ENCODE measurements at regions not wholly inside any gene's neighbourhood (a gene's known extent, or its start where the extent isn't known, plus 50 kb on each side); places are given as distances from the start of the nearest gene placed in this dataset.

GRCh38 chr1:229107972-229108371, 162.9 kb upstream of the RAB4A start:
- no peak overlapping the region for H3K4ac ChIP-seq (ENCODE audit: low read depth, low read length)
- H2BK15ac ChIP-seq (replicated peaks; ENCODE audit: low read depth) = no peak overlapping the region
- H2BK120ac ChIP-seq (ENCODE audit: low read depth, low read length) = no peak overlapping the region
- no peak overlapping the region for H3K56ac ChIP-seq (ENCODE audit: low read length)
- no peaks in the 10 kb centered on the region for H3K27me3 ChIP-seq (ENCODE audit: insufficient read depth, low read length, poor library complexity)
- no peak overlapping the region for H3K9ac ChIP-seq (ENCODE audit: low read length)
- no peaks in the 10 kb centered on the region for H3K79me2 ChIP-seq (ENCODE audit: control insufficient read depth, insufficient read depth, low read length)
- no peak for DNase-seq
- no peak overlapping the region for H2BK5ac ChIP-seq (ENCODE audit: low read length)
- H3K4me1 ChIP-seq (ENCODE audit: control insufficient read depth, low read depth, low read length) = no peaks in the 10 kb centered on the region
- H3K27ac ChIP-seq (ENCODE audit: low read depth, low read length) = no peak overlapping the region
- no peaks in the 10 kb centered on the region for H3K79me1 ChIP-seq (ENCODE audit: low read length)
- WGBS (ENCODE audit: extremely low coverage, insufficient coverage, low lambda C conversion rate) = no CpG with 5 or more reads among the region's 2 CpGs
- no peak overlapping the region for H3K4me2 ChIP-seq (ENCODE audit: low read length)
- no peak overlapping the region for H3K4me3 ChIP-seq (ENCODE audit: low read length)
- no peaks in the 10 kb centered on the region for H3K36me3 ChIP-seq (ENCODE audit: control insufficient read depth, insufficient read depth, low read length)
- no peak overlapping the region for H4K8ac ChIP-seq (ENCODE audit: low read depth, low read length)
- no peak overlapping the region for H3K18ac ChIP-seq (ENCODE audit: low read length)
- no peak overlapping the region for H3K23ac ChIP-seq (ENCODE audit: low read length)
- no peak overlapping the region for H4K5ac ChIP-seq (ENCODE audit: low read length)
- no peak overlapping the region for H2AK5ac ChIP-seq (ENCODE audit: low read length)

DNA sequence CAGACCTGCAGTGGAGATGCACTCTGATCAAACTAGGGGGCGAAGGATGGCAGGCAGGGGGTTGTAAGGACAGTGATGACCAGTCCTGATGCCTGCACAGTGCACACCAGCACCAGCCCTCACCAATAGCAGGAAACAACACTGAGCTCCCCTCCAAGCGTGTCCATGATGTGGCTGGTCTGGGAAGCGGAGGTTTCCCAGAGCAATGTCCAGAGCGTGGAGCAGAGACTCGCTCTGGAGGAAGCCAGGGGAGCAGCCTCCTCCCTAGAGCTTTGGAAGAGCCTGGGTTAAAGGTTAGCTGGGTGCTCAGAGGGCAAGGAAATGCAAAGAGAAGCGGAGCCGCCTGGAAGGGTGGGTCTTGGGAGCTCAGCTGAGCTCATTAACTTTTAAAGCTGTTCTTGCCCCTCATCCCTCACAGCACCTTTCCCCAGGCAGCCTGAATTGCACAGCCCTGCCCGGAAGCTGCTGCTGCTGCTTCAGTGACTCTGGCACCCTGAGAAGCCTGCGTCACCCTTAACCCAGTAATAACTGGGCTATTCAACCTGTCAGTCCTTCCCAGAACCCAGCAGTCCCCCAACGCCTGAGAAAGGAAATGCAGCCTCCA, 162.2 kb upstream of the RAB4A start:
- H3K79me1 ChIP-seq (ENCODE audit: low read length) = no peaks in the 10 kb centered on the region
- WGBS (ENCODE audit: extremely low coverage, insufficient coverage, low lambda C conversion rate) = no CpG with 5 or more reads among the region's 10 CpGs

DNA sequence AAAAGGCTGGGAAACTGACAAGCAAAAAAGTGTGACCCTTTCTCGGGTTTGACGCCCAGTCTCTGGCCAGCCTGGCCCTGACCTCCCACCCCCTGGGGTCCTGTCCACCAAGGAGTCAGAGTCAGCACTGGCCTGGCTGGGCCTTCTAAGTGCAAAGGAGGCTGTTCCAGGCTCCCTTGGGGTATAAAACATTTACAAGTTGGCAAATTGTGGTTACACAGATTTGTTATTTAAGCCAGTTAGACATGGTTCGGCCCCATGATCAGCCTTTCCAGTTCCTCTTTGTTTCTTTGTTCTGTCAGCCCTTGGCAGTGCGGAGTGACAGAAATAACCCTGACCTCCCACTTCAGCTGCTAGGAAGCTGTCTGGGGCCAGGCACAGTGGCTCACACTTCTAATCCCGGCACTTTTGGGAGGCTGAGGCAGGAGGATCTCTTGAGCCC, 161.6 kb upstream of the RAB4A start:
- no peaks in the 10 kb centered on the region for H3K79me1 ChIP-seq (ENCODE audit: low read length)
- no peak overlapping the region for H3K56ac ChIP-seq (ENCODE audit: low read length)
- H3K4ac ChIP-seq (ENCODE audit: low read depth, low read length) = peak overlapping the region; percentile 6
- H3K27ac ChIP-seq (ENCODE audit: low read depth, low read length) = no peak overlapping the region
- no peak overlapping the region for H3K4me2 ChIP-seq (ENCODE audit: low read length)
- H3K4me1 ChIP-seq (ENCODE audit: control insufficient read depth, low read depth, low read length) = no peaks in the 10 kb centered on the region
- no CpG with 5 or more reads among the region's 5 CpGs for WGBS (ENCODE audit: extremely low coverage, insufficient coverage, low lambda C conversion rate)
- H2AK5ac ChIP-seq (ENCODE audit: low read length) = no peak overlapping the region
- no peak for DNase-seq
- H3K9ac ChIP-seq (ENCODE audit: low read length) = no peak overlapping the region
- no peak overlapping the region for H4K8ac ChIP-seq (ENCODE audit: low read depth, low read length)
- no peaks in the 10 kb centered on the region for H3K36me3 ChIP-seq (ENCODE audit: control insufficient read depth, insufficient read depth, low read length)
- H4K5ac ChIP-seq (ENCODE audit: low read length) = no peak overlapping the region
- H3K79me2 ChIP-seq (ENCODE audit: control insufficient read depth, insufficient read depth, low read length) = no peaks in the 10 kb centered on the region
- H2BK15ac ChIP-seq (replicated peaks; ENCODE audit: low read depth) = peak overlapping the region; percentile 61
- H3K23ac ChIP-seq (ENCODE audit: low read length) = no peak overlapping the region
- H2BK120ac ChIP-seq (ENCODE audit: low read depth, low read length) = no peak overlapping the region
- peak overlapping the region; percentile 69 for H3K18ac ChIP-seq (ENCODE audit: low read length)
- no peak overlapping the region for H3K4me3 ChIP-seq (ENCODE audit: low read length)
- H2BK5ac ChIP-seq (ENCODE audit: low read length) = no peak overlapping the region
- no peaks in the 10 kb centered on the region for H3K27me3 ChIP-seq (ENCODE audit: insufficient read depth, low read length, poor library complexity)

More for the DNA sequence above, 162.2 kb upstream of the RAB4A start:
- Histone ChIP-seq H3K4me1 (ENCODE audit: control insufficient read depth, low read depth, low read length) (no peaks in the 10 kb centered on the region), H3K27me3 (ENCODE audit: insufficient read depth, low read length, poor library complexity) (no peaks in the 10 kb centered on the region), H3K36me3 (ENCODE audit: control insufficient read depth, insufficient read depth, low read length) (no peaks in the 10 kb centered on the region), H3K27ac (ENCODE audit: low read depth, low read length) (no peak overlapping the region), H3K4me2 (ENCODE audit: low read length) (no peak overlapping the region), H3K23ac (ENCODE audit: low read length) (peak overlapping the region; percentile 6), H3K9ac (ENCODE audit: low read length) (peak overlapping the region; percentile 26), H3K18ac (ENCODE audit: low read length) (no peak overlapping the region), H3K79me2 (ENCODE audit: control insufficient read depth, insufficient read depth, low read length) (no peaks in the 10 kb centered on the region), H2BK15ac (replicated peaks; ENCODE audit: low read depth) (no peak overlapping the region), H4K5ac (ENCODE audit: low read length) (no peak overlapping the region), H4K8ac (ENCODE audit: low read depth, low read length) (no peak overlapping the region), H3K4me3 (ENCODE audit: low read length) (no peak overlapping the region), H3K56ac (ENCODE audit: low read length) (peak overlapping the region; percentile 53), H2BK5ac (ENCODE audit: low read length) (no peak overlapping the region), H2AK5ac (ENCODE audit: low read length) (peak overlapping the region; percentile 43), H2BK120ac (ENCODE audit: low read depth, low read length) (no peak overlapping the region), H3K4ac (ENCODE audit: low read depth, low read length) (no peak overlapping the region)
- no peak for DNase-seq

DNA sequence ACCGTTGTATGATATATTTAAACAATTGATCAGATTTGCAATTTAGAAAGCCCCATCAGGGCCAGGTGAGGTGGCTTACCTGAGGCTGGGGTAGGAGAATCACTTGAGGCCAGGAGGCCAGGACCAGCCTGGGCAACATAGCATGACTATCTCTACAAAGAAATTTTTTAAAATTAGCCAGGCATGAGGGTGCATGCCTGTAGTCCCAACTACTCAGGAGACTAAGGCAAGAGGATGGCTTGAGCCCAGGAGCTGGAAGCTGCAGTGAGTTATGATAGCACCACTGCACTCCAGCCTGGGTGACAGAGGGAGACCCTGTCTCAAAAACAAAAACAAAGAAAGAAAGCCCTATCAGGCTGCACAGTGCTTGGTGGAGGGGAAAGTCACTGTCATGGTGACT, 159.9 kb upstream of the RAB4A start:
- Histone ChIP-seq H3K23ac (ENCODE audit: low read length) (no peak overlapping the region), H3K4me3 (ENCODE audit: low read length) (no peak overlapping the region)
- WGBS (ENCODE audit: extremely low coverage, insufficient coverage, low lambda C conversion rate) = no CpG with 5 or more reads among the region's 1 CpG

GRCh38 chr1:229111703-229112319, 159.1 kb upstream of the RAB4A start:
- Histone ChIP-seq H3K9ac (ENCODE audit: low read length) (no peak overlapping the region), H2AK5ac (ENCODE audit: low read length) (no peak overlapping the region), H4K5ac (ENCODE audit: low read length) (no peak overlapping the region), H3K4me1 (ENCODE audit: control insufficient read depth, low read depth, low read length) (peaks cover 1% of the 10 kb centered on the region), H2BK120ac (ENCODE audit: low read depth, low read length) (no peak overlapping the region), H2BK5ac (ENCODE audit: low read length) (no peak overlapping the region), H3K4me2 (ENCODE audit: low read length) (no peak overlapping the region), H3K56ac (ENCODE audit: low read length) (no peak overlapping the region), H3K27me3 (ENCODE audit: insufficient read depth, low read length, poor library complexity) (no peaks in the 10 kb centered on the region), H3K4me3 (ENCODE audit: low read length) (no peak overlapping the region), H3K23ac (ENCODE audit: low read length) (no peak overlapping the region), H3K18ac (ENCODE audit: low read length) (no peak overlapping the region), H3K79me1 (ENCODE audit: low read length) (no peaks in the 10 kb centered on the region), H3K79me2 (ENCODE audit: control insufficient read depth, insufficient read depth, low read length) (no peaks in the 10 kb centered on the region), H3K4ac (ENCODE audit: low read depth, low read length) (no peak overlapping the region), H3K27ac (ENCODE audit: low read depth, low read length) (no peak overlapping the region), H3K36me3 (ENCODE audit: control insufficient read depth, insufficient read depth, low read length) (no peaks in the 10 kb centered on the region), H2BK15ac (replicated peaks; ENCODE audit: low read depth) (no peak overlapping the region), H4K8ac (ENCODE audit: low read depth, low read length) (no peak overlapping the region)
- WGBS (ENCODE audit: extremely low coverage, insufficient coverage, low lambda C conversion rate) = no CpG with 5 or more reads among the region's 6 CpGs
- DNase-seq = no peak

More for the DNA sequence above, 159.9 kb upstream of the RAB4A start:
- H3K18ac ChIP-seq (ENCODE audit: low read length) = no peak overlapping the region
- no peaks in the 10 kb centered on the region for H3K36me3 ChIP-seq (ENCODE audit: control insufficient read depth, insufficient read depth, low read length)
- no peak overlapping the region for H3K56ac ChIP-seq (ENCODE audit: low read length)
- H3K9ac ChIP-seq (ENCODE audit: low read length) = no peak overlapping the region
- peak overlapping the region; percentile 55 for H2AK5ac ChIP-seq (ENCODE audit: low read length)
- H3K79me1 ChIP-seq (ENCODE audit: low read length) = no peaks in the 10 kb centered on the region
- peaks cover 1% of the 10 kb centered on the region for H3K4me1 ChIP-seq (ENCODE audit: control insufficient read depth, low read depth, low read length)
- H4K5ac ChIP-seq (ENCODE audit: low read length) = no peak overlapping the region
- H3K79me2 ChIP-seq (ENCODE audit: control insufficient read depth, insufficient read depth, low read length) = no peaks in the 10 kb centered on the region
- no peak overlapping the region for H3K4me2 ChIP-seq (ENCODE audit: low read length)
- no peak for DNase-seq
- H2BK5ac ChIP-seq (ENCODE audit: low read length) = no peak overlapping the region
- no peaks in the 10 kb centered on the region for H3K27me3 ChIP-seq (ENCODE audit: insufficient read depth, low read length, poor library complexity)
- no peak overlapping the region for H3K4ac ChIP-seq (ENCODE audit: low read depth, low read length)
- H4K8ac ChIP-seq (ENCODE audit: low read depth, low read length) = no peak overlapping the region
- H2BK120ac ChIP-seq (ENCODE audit: low read depth, low read length) = no peak overlapping the region
- H3K27ac ChIP-seq (ENCODE audit: low read depth, low read length) = no peak overlapping the region
- no peak overlapping the region for H2BK15ac ChIP-seq (replicated peaks; ENCODE audit: low read depth)

Measured in mesendoderm (in vitro differentiated cells).